ENCODE measurements at regions not wholly inside any gene's neighbourhood (a gene's known extent, or its start where the extent isn't known, plus 50 kb on each side); places are given as distances from the start of the nearest gene placed in this dataset.

- TF ChIP-seq PATZ1 (CRISPR knock-in tag; IDR thresholded peaks at IDR 0.05; ENCODE audit: borderline replicate concordance) (no peak), TOX (CRISPR knock-in tag; IDR thresholded peaks at IDR 0.05; ENCODE audit: borderline replicate concordance) (no peak), OSR1 (CRISPR knock-in tag; IDR thresholded peaks at IDR 0.05) (no peak), ZC3H10 (CRISPR knock-in tag; IDR thresholded peaks at IDR 0.05) (no peak), ESRRG (CRISPR knock-in tag; IDR thresholded peaks at IDR 0.05) (no peak), ZNF70 (CRISPR knock-in tag; IDR thresholded peaks at IDR 0.05) (no peak), TSHZ2 (CRISPR knock-in tag; IDR thresholded peaks at IDR 0.05) (no peak), ARNTL (CRISPR knock-in tag; IDR thresholded peaks at IDR 0.05; ENCODE audit: borderline replicate concordance, low read depth) (no peak), ZNF8 (CRISPR knock-in tag; IDR thresholded peaks at IDR 0.05) (no peak), CREB5 (CRISPR knock-in tag; IDR thresholded peaks at IDR 0.05; ENCODE audit: low read depth) (no peak)
Measured at GRCh38 chr1:38780133-38780532, 79.4 kb downstream of the RRAGC start.

Data from SK-N-SH treated with all-trans-retinoic acid at 6 μM for 48 hours (cell line).